Neuronal stem cell (in vitro differentiated cells): ENCODE measurements at regions not wholly inside any gene's neighbourhood (a gene's known extent, or its start where the extent isn't known, plus 50 kb on each side); places are given as distances from the start of the nearest gene placed in this dataset.

ENCODE experiments used
- DNase-seq: peaks from one replicate; pipeline ENCODE4 v3.0.0-alpha.2; 2013; ENCODE audit warnings: low spot score
- H2AFZ ChIP-seq: one replicate; pipeline ENCODE4 v1.6.1; 2013; ENCODE audit warnings: mild to moderate bottlenecking, low read length, inconsistent platforms
- H2AK5ac ChIP-seq: 2 replicates; pipeline ENCODE4 v1.6.1; 2013; ENCODE audit warnings: low read depth, mild to moderate bottlenecking, inconsistent platforms, low read length, moderate library complexity, mixed read lengths
- H2BK120ac ChIP-seq: 2 replicates; pipeline ENCODE4 v1.6.1; 2013; ENCODE audit warnings: low read depth, mild to moderate bottlenecking, inconsistent platforms, low read length, moderate library complexity, mixed read lengths
- H2BK12ac ChIP-seq: one replicate; pipeline ENCODE4 v1.6.1; 2013; ENCODE audit warnings: low read length, inconsistent platforms
- H2BK15ac ChIP-seq: 2 replicates; pipeline ENCODE4 v1.6.1; 2013; ENCODE audit warnings: mild to moderate bottlenecking, low read length, inconsistent platforms, mixed read lengths
- H2BK5ac ChIP-seq: one replicate; pipeline ENCODE4 v1.6.1; 2013; ENCODE audit warnings: inconsistent platforms, mild to moderate bottlenecking, low read length, moderate library complexity
- H3K14ac ChIP-seq: one replicate; pipeline ENCODE4 v1.6.1; 2013; ENCODE audit warnings: low read length, inconsistent platforms
- H3K18ac ChIP-seq: 2 replicates; pipeline ENCODE4 v1.6.1; 2013; ENCODE audit warnings: low read length, inconsistent platforms
- H3K23ac ChIP-seq: 2 replicates; pipeline ENCODE4 v1.6.1; 2013; ENCODE audit warnings: low read depth, mild to moderate bottlenecking, mixed read lengths, low read length, inconsistent platforms; ENCODE audit not compliant: poor library complexity
- H3K27ac ChIP-seq: replicated peaks from 3 replicates; pipeline ENCODE4 v1.5.1; 2013; ENCODE audit warnings: low read length, inconsistent platforms
- H3K27me3 ChIP-seq, 3 experiments: 2 replicates each; pipeline ENCODE4 v1.6.1; 2013; ENCODE audit warnings: low read length in 3 of 3, mild to moderate bottlenecking in 2 of 3, inconsistent platforms in 1 of 3, low read depth in 1 of 3, mixed read lengths in 1 of 3, moderate library complexity in 1 of 3; ENCODE audit not compliant: control insufficient read depth in 3 of 3, insufficient read depth in 3 of 3
- H3K36me3 ChIP-seq, 2 donors: replicated peaks in 1 of 2; 2 replicates each; pipeline ENCODE4 v1.6.1; 2013; ENCODE audit warnings: low read length in 2 of 2; ENCODE audit not compliant: control insufficient read depth in 2 of 2, insufficient read depth in 2 of 2
- H3K4ac ChIP-seq: 2 replicates; pipeline ENCODE4 v1.6.1; 2013; ENCODE audit warnings: inconsistent platforms, mild to moderate bottlenecking, low read length, moderate library complexity
- H3K4me1 ChIP-seq, 2 donors: 1 replicate in 1 of 2; 2 replicates in 1 of 2; pipeline ENCODE4 v1.6.1; 2013; ENCODE audit warnings: low read length in 2 of 2, low read depth in 1 of 2; ENCODE audit not compliant: control insufficient read depth in 2 of 2, insufficient read depth in 1 of 2
- H3K4me2 ChIP-seq: one replicate; pipeline ENCODE4 v1.6.1; 2013; ENCODE audit warnings: mild to moderate bottlenecking, low read length, inconsistent platforms; ENCODE audit not compliant: insufficient read depth, poor library complexity, severe bottlenecking
- H3K4me3 ChIP-seq, 2 donors: 2 replicates each; pipeline ENCODE4 v1.5.1; 2013; ENCODE audit warnings: low read length in 2 of 2, mild to moderate bottlenecking in 2 of 2, inconsistent platforms in 1 of 2, moderate library complexity in 1 of 2
- H3K79me1 ChIP-seq: one replicate; pipeline ENCODE4 v1.6.1; 2013; ENCODE audit warnings: low read depth, mild to moderate bottlenecking, inconsistent platforms, low read length, moderate library complexity
- H3K9ac ChIP-seq: one replicate; pipeline ENCODE4 v1.6.1; 2013; ENCODE audit warnings: mild to moderate bottlenecking, low read depth, low read length, inconsistent platforms; ENCODE audit not compliant: poor library complexity
- H3K9me3 ChIP-seq, 2 donors: replicated peaks in 1 of 2; 2 replicates each; pipeline versions ENCODE3 to v1.6.1; 2013; ENCODE audit warnings: low read length in 2 of 2, mild to moderate bottlenecking in 2 of 2, inconsistent platforms in 1 of 2, low read depth in 1 of 2, mixed read lengths in 1 of 2, moderate library complexity in 1 of 2; ENCODE audit not compliant: control insufficient read depth in 2 of 2, insufficient read depth in 1 of 2
- H4K8ac ChIP-seq: one replicate; pipeline ENCODE4 v1.6.1; 2013; ENCODE audit warnings: low read depth, mild to moderate bottlenecking, inconsistent platforms, low read length, moderate library complexity
- H4K91ac ChIP-seq: one replicate; pipeline ENCODE4 v1.6.1; 2013; ENCODE audit warnings: low read length, low read depth, mild to moderate bottlenecking, inconsistent platforms; ENCODE audit not compliant: poor library complexity
- WGBS, 2 donors: extraction: QIAGEN DNeasy Blood & Tissue Kit; methylation state at CpG; one replicate each; pipeline ENCODE4 v1.1.7; 2013; ENCODE audit warnings: missing lambda C conversion rate in 2 of 2, mixed read lengths in 1 of 2; ENCODE audit not compliant: insufficient read length in 2 of 2, insufficient replicate concordance in 1 of 2; ENCODE audit errors: extremely low coverage in 2 of 2; 5-methylcytosine and 5-hydroxymethylcytosine counted together

- Histone ChIP-seq H3K23ac (no peak overlapping the region), H2BK12ac (no peak overlapping the region), H3K79me1 (no peaks in the 10 kb centered on the region), H3K27ac (no peak overlapping the region), H2BK15ac (no peak overlapping the region), H3K9me3 (peaks cover 0 to 3% of the 10 kb centered on the region in 2 donors), H2BK5ac (no peak overlapping the region), H4K91ac (no peak overlapping the region), H2AFZ (no peak overlapping the region), H2BK120ac (no peak overlapping the region), H3K4ac (no peak overlapping the region), H2AK5ac (no peak overlapping the region), H3K14ac (no peak overlapping the region), H4K8ac (no peak overlapping the region), H3K27me3 (no peaks in the 10 kb centered on the region), H3K36me3 (no peaks in the 10 kb centered on the region), H3K4me3 (no peak overlapping the region), H3K9ac (no peak overlapping the region), H3K18ac (no peak overlapping the region), H3K4me2 (no peak overlapping the region), H3K4me1 (no peaks in the 10 kb centered on the region)
- no peak for DNase-seq
- WGBS, 2 donors: no CpG with 5 or more reads among the region's 1 CpG
These were observed 89.6 kb upstream of the ATF7IP start for GRCh38 chr12:14275886-14276285.

GRCh38 chr12:14278294-14278953 lies 87.1 kb upstream of the ATF7IP start:
- H3K27ac ChIP-seq: no peak overlapping the region
- H4K91ac ChIP-seq: no peak overlapping the region
- H3K9ac ChIP-seq: no peak overlapping the region
- H3K79me1 ChIP-seq: no peaks in the 10 kb centered on the region
- no peak overlapping the region for H3K18ac ChIP-seq
- no peaks in the 10 kb centered on the region for H3K27me3 ChIP-seq
- H2BK5ac ChIP-seq: no peak overlapping the region
- H2BK15ac ChIP-seq: no peak overlapping the region
- no peak overlapping the region for H3K4me2 ChIP-seq
- H2BK120ac ChIP-seq: no peak overlapping the region
- H4K8ac ChIP-seq: no peak overlapping the region
- WGBS, 2 donors: no CpG with 5 or more reads among the region's 1 CpG
- no peaks in the 10 kb centered on the region for H3K36me3 ChIP-seq
- no peak for DNase-seq
- peaks cover 0 to 3% of the 10 kb centered on the region in 2 donors for H3K9me3 ChIP-seq
- H2BK12ac ChIP-seq: no peak overlapping the region
- no peak overlapping the region for H2AFZ ChIP-seq
- no peak overlapping the region for H3K23ac ChIP-seq
- H3K4me1 ChIP-seq: peaks cover 2 to 9% of the 10 kb centered on the region in 2 donors
- H3K14ac ChIP-seq: no peak overlapping the region
- H3K4ac ChIP-seq: no peak overlapping the region
- no peak overlapping the region for H2AK5ac ChIP-seq
- no peak overlapping the region for H3K4me3 ChIP-seq

GRCh38 chr12:14279845-14280244 lies 85.6 kb upstream of the ATF7IP start:
- Histone ChIP-seq H3K9ac (no peak overlapping the region), H3K4ac (no peak overlapping the region), H3K14ac (no peak overlapping the region), H2BK5ac (no peak overlapping the region), H3K79me1 (no peaks in the 10 kb centered on the region), H2AFZ (no peak overlapping the region), H3K18ac (no peak overlapping the region), H3K4me3 (no peak overlapping the region), H3K23ac (no peak overlapping the region), H3K36me3 (no peaks in the 10 kb centered on the region), H3K27ac (no peak overlapping the region), H3K4me1 (peaks cover 11 to 17% of the 10 kb centered on the region in 2 donors), H2AK5ac (no peak overlapping the region), H3K9me3 (no peaks in the 10 kb centered on the region), H4K8ac (no peak overlapping the region), H2BK12ac (no peak overlapping the region), H2BK120ac (no peak overlapping the region), H4K91ac (no peak overlapping the region), H2BK15ac (no peak overlapping the region), H3K27me3 (no peaks in the 10 kb centered on the region), H3K4me2 (no peak overlapping the region)
- no CpG with 5 or more reads among the region's 6 CpGs for WGBS, 2 donors
- DNase-seq: no peak

- H2BK5ac ChIP-seq: no peak overlapping the region
- H3K4ac ChIP-seq: no peak overlapping the region
- H3K23ac ChIP-seq: no peak overlapping the region
- H3K27me3 ChIP-seq: no peaks in the 10 kb centered on the region
- no peaks in the 10 kb centered on the region for H3K79me1 ChIP-seq
- H2BK120ac ChIP-seq: no peak overlapping the region
- H3K4me2 ChIP-seq: no peak overlapping the region
- no peaks in the 10 kb centered on the region for H3K9me3 ChIP-seq
- no CpG with 5 or more reads among the region's 5 CpGs for WGBS, 2 donors
- H2BK15ac ChIP-seq: no peak overlapping the region
- DNase-seq: no peak
- peaks cover 11 to 17% of the 10 kb centered on the region in 2 donors for H3K4me1 ChIP-seq
- no peak overlapping the region for H2AK5ac ChIP-seq
- H3K4me3 ChIP-seq: no peak overlapping the region
- no peak overlapping the region for H3K14ac ChIP-seq
- no peak overlapping the region for H2BK12ac ChIP-seq
- H3K27ac ChIP-seq: no peak overlapping the region
- H3K36me3 ChIP-seq: no peaks in the 10 kb centered on the region
- H3K18ac ChIP-seq: no peak overlapping the region
- no peak overlapping the region for H4K8ac ChIP-seq
- H4K91ac ChIP-seq: no peak overlapping the region
- H3K9ac ChIP-seq: no peak overlapping the region
- H2AFZ ChIP-seq: no peak overlapping the region
These were observed 84.6 kb upstream of the ATF7IP start for GRCh38 chr12:14280921-14281320.
